ENCODE measurements at regions not wholly inside any gene's neighbourhood (a gene's known extent, or its start where the extent isn't known, plus 50 kb on each side); places are given as distances from the start of the nearest gene placed in this dataset.
"Not testable (repeated sequence)": the region's sequence is repeated elsewhere in the genome, so short reads cannot be mapped to it uniquely, and the experiment has no call there.

DNA sequence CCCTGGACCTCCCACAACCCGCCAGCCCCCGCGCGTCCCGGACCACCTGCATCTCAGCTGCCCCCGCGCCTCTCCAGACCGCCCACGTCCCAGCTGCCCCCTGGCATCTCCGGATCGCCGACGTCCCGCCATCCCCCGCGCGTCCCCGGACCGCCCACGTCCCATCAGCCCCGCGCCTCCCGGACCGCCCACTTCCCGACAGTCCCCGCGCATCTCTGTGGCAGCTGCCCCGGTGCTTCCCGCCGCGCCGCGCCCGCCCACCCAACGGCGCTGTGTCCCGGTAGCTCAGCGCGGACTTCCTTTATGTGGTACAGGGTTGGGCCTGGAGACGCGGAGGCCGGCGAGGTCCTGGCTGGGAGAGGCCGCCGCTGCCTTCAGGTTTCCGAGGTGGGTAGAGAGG lies 874.9 kb downstream of the TMEM121 start:
- not testable (repeated sequence) for DNase-seq

- DNase-seq, result not testable (repeated sequence)
Measured at GRCh38 chr14:106410229-106410628, 883.8 kb downstream of the TMEM121 start.

- DNase-seq, result no peak
Measured at GRCh38 chr14:106414464-106414863, 888.1 kb downstream of the TMEM121 start.

GRCh38 chr14:106417224-106418049 lies 891.1 kb downstream of the TMEM121 start:
- DNase-seq, result peak; percentile 85

- DNase-seq, result no peak
Measured at GRCh38 chr14:106419376-106419965, 893.1 kb downstream of the TMEM121 start.

- not testable (repeated sequence) for DNase-seq
Measured at GRCh38 chr14:106421431-106422033, 895.1 kb downstream of the TMEM121 start.

- DNase-seq, result no peak
Measured at GRCh38 chr14:106422066-106422465, 895.7 kb downstream of the TMEM121 start.

DNA sequence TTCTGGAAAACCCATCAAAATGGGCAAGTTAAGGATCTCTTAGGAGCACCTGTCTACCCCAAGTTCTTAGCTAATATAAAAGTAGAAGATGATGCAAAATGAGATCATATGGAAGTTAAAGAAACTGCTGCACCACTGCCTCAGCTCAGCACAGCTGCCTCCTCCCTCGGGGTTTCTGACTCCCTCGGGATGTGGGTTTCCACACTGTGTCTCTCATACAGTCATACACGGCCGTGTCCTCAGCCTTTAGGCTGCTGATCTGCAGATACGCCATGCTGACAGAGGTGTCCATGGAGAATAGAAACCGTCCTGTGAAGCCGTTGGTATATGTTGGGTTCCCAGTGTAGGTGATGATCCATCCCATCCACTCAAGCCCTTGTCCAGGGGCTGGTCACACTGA lies 898.8 kb downstream of the TMEM121 start:
- not testable (repeated sequence) for DNase-seq

- DNase-seq, result peak; percentile 51
Measured at GRCh38 chr14:106436310-106436905, 910.0 kb downstream of the TMEM121 start.

GRCh38 chr14:106442857-106443256 lies 916.5 kb downstream of the TMEM121 start:
- DNase-seq, result no peak

GRCh38 chr14:106455026-106455425 lies 928.6 kb downstream of the TMEM121 start:
- no peak for DNase-seq

DNA sequence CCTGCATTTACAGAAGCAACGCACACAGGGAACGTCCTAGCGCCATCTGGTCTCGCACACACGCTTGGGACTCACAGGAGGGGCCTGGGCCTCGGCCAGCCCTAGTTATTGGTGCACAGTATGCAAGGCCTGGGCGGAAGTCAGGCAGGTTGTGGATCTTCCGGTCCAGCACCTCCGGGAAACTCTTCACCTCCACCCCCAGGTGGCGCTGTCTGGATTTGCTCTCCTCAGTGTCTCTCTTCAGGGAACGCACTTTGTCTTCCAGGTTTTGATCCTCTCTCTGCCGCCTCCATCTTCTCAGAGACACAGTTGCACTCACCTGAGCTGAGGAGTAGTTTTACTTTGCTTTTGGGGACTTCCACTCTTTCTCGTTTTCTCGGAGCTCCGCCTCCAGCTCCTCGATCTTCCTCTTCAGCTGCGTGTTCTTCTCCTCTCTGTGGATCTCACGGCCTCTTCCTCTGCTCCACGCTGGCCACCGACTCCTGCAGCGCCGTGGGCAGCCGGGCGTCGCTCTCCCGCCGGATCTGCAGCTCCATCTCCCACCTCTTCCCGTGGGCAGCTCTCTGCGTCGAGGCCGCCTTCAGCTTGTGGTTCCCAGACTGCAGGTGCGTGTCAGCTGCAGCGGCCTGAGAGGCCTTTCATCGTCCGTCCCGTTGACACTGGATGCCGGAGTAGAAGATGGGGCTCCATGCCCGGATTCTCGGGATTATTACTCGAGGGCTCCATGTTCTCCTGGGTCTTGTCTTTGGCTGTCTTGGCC lies 933.8 kb downstream of the TMEM121 start:
- peak; percentile 45 for DNase-seq

DNA sequence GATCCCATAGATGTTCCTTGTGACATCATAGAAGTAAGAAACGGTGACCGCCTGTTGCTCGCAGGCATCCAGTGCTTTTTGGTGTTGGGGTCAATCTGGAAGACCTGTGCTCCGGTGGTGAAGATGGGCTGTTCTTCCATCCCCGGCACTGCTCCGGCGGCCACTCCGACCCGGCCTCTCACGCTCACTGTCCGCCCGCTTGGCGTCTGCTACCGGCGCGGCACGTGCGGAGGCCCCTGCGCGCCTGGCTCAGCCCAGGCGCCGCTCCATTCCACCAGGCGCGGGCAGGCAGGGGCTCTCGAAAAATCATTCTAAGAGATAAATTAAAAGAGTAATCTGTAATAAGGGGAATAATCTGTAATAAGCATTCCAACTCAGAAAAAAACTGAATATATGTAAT lies 934.5 kb downstream of the TMEM121 start:
- DNase-seq, result no peak

- not testable (repeated sequence) for DNase-seq
Measured at GRCh38 chr14:106466483-106466882, 940.1 kb downstream of the TMEM121 start.

DNA sequence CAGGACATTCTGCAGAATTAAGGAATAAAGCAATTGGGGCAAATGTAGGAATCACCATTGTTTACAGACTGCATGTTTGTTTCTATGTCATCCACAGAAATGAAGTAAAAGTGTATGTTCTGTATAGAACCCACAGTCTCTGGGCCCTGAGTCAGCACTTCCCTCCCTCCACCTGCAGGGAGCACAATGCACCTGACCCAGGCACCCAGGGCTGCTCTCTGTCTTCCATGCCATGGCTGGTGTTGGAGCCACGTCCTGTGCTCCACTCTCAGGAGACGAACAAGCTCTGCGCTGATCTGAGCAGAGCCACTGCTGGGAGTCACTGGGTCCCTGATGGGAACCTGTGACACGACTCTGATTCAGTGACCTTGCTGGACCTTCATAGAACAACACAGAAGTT lies 942.5 kb downstream of the TMEM121 start:
- DNase-seq, result not testable (repeated sequence)

DNA sequence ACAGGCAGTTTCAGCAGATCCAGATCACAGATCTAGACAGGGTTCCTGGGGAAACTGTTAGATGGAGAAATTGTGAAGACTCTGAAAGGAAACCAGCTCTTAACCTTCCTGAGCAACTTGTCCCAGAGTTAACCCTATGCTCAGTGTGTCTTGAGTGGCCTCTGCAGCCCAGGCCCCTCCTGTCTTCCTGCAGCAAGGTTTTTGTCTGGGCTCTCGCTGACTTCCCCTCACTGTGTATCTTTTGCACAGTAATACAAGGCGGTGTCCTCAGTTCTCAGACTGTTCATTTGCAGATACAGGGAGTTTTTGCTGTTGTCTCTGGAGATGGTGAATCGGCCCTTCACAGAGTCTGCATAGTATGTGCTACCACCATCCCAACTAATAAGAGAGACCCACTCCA lies 943.6 kb downstream of the TMEM121 start:
- DNase-seq, result not testable (repeated sequence)

DNA sequence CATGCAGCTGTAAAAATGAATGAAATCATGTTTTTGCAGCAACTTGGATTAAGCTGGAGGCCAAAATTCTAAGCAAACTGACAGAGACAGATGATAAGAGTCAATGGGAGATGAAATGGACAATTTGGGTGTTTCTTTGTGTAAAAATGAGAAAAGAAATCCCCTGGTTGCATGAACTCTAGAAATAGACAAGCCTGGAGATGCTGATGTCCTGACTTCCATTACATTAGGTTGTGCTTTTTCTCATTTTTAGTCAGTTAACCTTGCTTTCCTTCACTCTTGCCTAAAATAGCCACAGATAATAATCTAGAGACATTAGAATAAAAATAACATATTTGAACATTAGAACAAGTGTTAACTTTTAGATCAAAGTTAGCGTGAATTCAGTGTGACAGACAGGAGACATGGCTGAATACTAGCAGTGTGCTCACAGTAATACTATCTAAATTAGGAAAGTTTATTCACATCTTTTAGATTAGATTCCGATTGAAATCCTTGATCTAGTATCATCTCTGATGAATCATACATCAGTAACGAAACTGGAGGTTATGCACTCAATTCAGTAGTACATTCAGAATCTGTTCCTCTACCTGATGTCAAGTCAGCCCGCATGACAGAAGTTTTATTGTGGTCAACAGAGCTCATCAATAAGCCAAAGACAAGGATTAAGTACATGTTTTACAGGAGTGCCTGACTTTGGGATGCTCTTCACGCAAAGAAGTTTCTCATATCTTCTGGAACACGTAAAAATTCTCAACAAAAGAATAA lies 948.1 kb downstream of the TMEM121 start:
- DNase-seq, result not testable (repeated sequence)

GRCh38 chr14:106475214-106475613 lies 948.8 kb downstream of the TMEM121 start:
- not testable (repeated sequence) for DNase-seq

GRCh38 chr14:106477600-106477999 lies 951.2 kb downstream of the TMEM121 start:
- not testable (repeated sequence) for DNase-seq

DNA sequence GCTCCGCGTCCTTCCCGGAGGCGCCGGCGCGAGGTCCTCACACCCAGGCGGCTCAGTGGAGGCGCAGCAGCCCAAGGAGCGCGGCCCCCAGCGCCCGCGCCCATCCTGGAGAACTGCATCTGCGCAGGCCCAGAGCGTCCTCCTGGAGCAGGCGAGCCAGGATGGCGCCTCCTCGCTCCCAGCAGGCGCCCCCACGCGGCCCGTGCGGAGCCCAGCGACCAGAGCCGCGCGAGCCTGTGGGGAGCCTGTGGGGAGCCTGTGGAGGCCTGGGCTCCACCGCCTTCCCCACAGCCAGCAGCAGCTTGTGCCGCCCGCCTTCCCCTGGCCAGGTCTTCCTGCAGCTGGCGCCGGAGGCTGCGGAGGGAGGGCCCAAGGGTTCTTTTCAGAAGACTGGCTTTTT lies 953.9 kb downstream of the TMEM121 start:
- not testable (repeated sequence) for DNase-seq

DNA sequence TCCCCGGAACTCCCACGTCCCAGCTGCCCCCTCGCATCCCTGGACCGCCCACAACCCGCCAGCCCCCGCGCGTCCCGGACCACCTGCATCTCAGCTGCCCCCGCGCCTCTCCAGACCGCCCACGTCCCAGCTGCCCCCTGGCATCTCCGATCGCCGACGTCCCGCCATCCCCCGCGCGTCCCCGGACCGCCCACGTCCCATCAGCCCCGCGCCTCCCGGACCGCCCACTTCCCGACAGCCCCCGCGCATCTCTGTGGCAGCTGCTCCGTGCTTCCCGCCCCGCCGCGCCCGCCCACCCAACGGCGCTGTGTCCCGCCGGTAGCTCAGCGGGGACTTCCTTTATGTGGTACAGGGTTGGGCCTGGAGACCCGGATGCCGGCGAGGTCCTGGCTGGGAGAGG lies 955.8 kb downstream of the TMEM121 start:
- not testable (repeated sequence) for DNase-seq

GRCh38 chr14:106487600-106487999 lies 961.2 kb downstream of the TMEM121 start:
- no peak for DNase-seq
